Gastroesophageal sphincter (tissue), 2 donors: ENCODE measurements at regions not wholly inside any gene's neighbourhood (a gene's known extent, or its start where the extent isn't known, plus 50 kb on each side); places are given as distances from the start of the nearest gene placed in this dataset.

Experiments
- EP300 ChIP-seq: sonication (generic); formaldehyde crosslinking; IDR thresholded peaks from one replicate; pipeline ENCODE4 v1.6.1; 2017; ENCODE audit warnings: antibody characterized with exemption, mild to moderate bottlenecking
- POLR2A ChIP-seq, 2 donors: fragments of 450-650 bp; IDR thresholded peaks; one replicate each; pipeline ENCODE4 v1.6.1; 2017; ENCODE audit warnings: antibody characterized with exemption in 2 of 2, mild to moderate bottlenecking in 2 of 2, moderate library complexity in 1 of 2

DNA sequence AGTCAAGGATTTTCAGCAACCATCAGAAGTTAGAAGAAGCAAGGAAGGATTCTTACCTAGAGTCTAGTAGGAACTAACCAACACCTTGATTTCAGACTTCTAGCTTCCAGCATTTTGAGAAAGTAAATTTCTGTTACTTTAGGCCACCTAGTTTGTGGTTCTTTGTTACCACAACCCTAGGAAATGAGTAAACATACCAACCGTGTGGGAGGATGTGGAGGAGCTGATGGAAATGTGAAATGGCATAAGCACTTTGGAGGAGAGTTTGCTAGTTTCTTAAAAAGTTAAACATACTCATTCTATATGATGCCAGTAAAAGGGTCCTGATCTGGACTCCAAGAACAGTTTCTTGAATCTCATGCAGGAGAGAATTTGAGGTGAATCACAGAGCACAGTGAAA, 679.4 kb downstream of the PDHA2 start:
- no peak for TF ChIP-seq POLR2A (IDR thresholded peaks at IDR 0.05)
- no peak for TF ChIP-seq EP300
